ENCODE measurements at regions not wholly inside any gene's neighbourhood (a gene's known extent, or its start where the extent isn't known, plus 50 kb on each side); places are given as distances from the start of the nearest gene placed in this dataset.
A peak's percentile ranks its signal among the peaks of the same experiment; 100 is the strongest.

DNA sequence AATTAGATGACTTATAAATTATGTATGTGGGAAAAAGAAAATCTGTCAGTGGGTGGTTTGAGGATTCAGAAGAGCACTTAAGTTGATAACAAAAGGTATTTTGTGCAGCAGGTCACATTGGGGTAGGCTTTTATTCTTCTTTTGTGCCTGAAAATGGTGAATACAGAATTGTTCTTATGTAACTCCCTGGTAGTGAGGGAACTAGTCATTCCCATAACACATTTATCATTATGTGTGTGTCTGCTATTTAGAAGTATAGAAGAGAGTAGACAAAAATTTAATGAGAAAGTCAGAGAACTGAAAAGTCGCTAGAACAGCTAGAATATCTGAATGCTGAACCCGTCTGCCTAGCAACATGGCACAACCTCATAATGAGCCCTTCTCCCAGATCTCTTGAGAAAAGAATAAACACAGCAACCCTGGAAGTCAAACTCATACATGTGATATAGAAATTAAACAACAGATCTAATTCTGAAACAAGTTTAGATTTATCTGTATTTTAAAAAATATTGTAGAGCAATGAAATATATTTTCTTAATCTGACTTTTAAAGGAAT, 111.8 kb upstream of the EDNRB start:
- DNase-seq (ENCODE audit: low spot score): no peak
- POLR2A ChIA-PET (ENCODE audit: low non-redundant PET): no interaction called here
- CTCF ChIA-PET: no interaction called here
- TF ChIP-seq, protein P1, sequence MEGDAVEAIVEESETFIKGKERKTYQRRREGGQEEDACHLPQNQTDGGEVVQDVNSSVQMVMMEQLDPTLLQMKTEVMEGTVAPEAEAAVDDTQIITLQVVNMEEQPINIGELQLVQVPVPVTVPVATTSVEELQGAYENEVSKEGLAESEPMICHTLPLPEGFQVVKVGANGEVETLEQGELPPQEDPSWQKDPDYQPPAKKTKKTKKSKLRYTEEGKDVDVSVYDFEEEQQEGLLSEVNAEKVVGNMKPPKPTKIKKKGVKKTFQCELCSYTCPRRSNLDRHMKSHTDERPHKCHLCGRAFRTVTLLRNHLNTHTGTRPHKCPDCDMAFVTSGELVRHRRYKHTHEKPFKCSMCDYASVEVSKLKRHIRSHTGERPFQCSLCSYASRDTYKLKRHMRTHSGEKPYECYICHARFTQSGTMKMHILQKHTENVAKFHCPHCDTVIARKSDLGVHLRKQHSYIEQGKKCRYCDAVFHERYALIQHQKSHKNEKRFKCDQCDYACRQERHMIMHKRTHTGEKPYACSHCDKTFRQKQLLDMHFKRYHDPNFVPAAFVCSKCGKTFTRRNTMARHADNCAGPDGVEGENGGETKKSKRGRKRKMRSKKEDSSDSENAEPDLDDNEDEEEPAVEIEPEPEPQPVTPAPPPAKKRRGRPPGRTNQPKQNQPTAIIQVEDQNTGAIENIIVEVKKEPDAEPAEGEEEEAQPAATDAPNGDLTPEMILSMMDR (conservative IDR thresholded peaks at IDR 0.05; ENCODE audit: low read depth): no peak
- no peak overlapping the region for H3K27ac ChIP-seq

DNA sequence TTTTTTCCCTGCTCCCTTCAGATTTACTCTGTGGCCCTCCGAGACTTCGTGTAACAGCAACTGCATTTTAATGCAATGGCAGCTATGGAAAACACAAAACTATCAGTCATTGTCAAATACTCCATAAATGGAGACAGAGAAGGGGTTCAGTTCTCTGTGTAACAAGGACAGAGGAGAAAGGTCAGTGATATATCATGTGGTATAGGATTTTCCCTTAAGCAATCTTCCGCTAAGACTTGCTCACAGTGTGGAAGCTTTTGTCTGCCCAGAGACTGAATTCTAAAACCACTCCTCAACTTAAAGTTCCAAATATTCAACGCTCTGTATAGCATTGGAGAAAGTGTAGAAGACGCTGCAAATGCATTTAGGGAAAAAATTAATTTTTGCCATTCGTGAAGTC, 111.3 kb upstream of the EDNRB start:
- no peak for DNase-seq (ENCODE audit: low spot score)
- CTCF ChIA-PET: no interaction called here
- TF ChIP-seq, protein P1 (conservative IDR thresholded peaks at IDR 0.05; ENCODE audit: low read depth): no peak
- POLR2A ChIA-PET (ENCODE audit: low non-redundant PET): no interaction called here
- no peak overlapping the region for H3K27ac ChIP-seq

DNA sequence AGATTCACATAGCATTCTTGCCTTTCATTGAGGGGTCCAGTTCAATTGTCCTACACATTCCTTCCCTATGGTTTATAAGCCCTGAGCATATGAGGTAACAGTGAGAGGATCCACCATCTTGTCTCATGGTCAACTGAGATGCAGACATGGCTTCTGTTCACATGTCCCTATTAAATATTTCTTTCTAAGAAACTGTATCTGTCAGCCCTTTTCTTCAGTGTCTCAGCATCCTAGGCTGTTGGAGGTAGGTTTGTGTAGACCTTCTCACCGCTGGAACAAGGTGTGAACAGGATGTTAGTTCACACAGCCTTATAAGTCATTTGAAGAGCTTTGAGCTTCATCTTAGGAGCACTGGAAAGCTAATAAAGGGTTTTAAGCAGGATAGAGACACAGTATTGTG, 110.3 kb upstream of the EDNRB start:
- CTCF ChIA-PET: no interaction called here
- POLR2A ChIA-PET (ENCODE audit: low non-redundant PET): no interaction called here
- DNase-seq (ENCODE audit: low spot score): no peak
- TF ChIP-seq, protein P1 (conservative IDR thresholded peaks at IDR 0.05; ENCODE audit: low read depth): no peak
- H3K27ac ChIP-seq: no peak overlapping the region

DNA sequence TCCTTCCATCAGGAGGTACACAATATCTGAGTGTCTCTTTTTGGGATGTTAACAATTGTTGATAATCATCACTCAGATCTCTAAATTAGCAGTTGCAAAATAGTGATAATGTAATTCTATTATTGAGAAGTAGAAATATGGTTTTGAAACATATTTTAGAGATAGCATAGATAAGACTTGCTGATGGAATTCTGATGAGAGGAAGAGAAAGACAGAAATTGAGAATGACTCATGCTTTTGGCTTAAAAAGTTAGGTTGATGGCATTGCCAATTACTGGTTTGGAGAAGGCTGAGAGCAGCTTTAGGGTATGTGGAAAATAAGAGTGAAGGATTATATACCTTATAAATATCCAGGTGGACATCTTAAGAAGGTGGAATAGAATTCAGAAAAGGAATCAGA, 106.4 kb upstream of the EDNRB start:
- TF ChIP-seq, protein P1 (conservative IDR thresholded peaks at IDR 0.05; ENCODE audit: low read depth): no peak
- H3K27ac ChIP-seq: no peak overlapping the region
- ChIA-PET POLR2A (ENCODE audit: low non-redundant PET) (no interaction called here), CTCF (interaction anchor here (0.6 kb wide), 1 partner anchor 1417 kb away, joined by 3 read pairs; no protein-coding TSS in a partner anchor)
- no peak for DNase-seq (ENCODE audit: low spot score)

DNA sequence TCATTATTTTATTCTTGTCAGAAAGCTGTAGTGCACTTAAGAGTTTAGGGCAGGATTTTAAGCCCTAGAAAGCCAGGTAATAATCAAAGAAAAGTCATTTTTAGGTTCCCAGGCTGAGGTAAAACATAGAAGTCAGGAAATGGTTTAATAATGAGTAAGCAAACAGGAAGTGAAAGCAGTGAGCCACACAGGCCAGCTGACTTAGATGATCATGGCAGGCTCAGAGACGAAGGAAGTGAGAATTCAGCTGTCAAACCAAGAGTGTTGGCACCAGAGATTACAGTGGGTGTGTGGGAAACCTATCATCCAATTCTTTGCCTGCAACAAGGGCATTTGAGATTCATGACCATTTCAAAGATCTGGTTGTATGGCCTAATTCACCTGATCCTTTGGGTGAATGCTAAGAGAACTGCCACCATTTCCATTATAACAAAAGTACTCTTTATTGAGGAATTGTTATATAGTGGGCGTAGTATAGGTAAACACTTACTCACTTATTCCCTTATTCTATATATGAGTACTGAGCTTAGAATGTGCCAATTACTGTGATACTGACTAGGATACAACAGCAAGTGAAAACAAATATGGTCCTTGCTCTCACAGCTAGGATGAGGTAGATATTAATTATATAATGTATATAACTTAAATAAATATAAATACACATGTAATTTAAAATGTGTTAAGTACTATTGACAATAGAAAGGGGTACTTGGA, 103.7 kb upstream of the EDNRB start:
- H3K27ac ChIP-seq: no peak overlapping the region
- ChIA-PET POLR2A (ENCODE audit: low non-redundant PET) (no interaction called here), CTCF (interaction anchor here (0.6 kb wide), 1 partner anchor 724 kb away, joined by 3 read pairs; no protein-coding TSS in a partner anchor)
- DNase-seq (ENCODE audit: low spot score): peak; percentile 18
- TF ChIP-seq, protein P1 (conservative IDR thresholded peaks at IDR 0.05; ENCODE audit: low read depth): no peak

DNA sequence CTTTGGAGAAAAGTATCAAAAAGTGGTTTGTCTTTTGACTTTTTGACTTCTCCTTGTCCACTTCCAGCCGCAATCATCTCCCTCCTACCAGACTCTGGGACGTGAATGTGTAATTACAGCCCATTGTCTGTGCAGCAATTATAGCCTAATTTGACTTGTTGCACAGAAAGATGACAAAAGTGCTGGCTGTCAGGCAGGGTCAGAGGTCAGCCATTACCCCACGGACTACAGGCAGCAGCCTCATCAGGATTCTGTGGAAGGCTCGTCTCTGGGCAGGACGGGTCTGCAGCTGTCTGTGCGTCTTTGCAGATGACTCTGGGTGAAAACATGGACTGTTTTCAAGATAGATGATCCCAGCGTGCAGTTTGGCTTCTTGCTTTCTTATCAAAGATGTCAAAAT, 102.2 kb upstream of the EDNRB start:
- no peak for DNase-seq (ENCODE audit: low spot score)
- TF ChIP-seq, protein P1 (conservative IDR thresholded peaks at IDR 0.05; ENCODE audit: low read depth): no peak
- ChIA-PET CTCF (no interaction called here), POLR2A (ENCODE audit: low non-redundant PET) (no interaction called here)
- H3K27ac ChIP-seq: no peak overlapping the region
